Peyer's patch (tissue), 4 donors: ENCODE measurements at regions not wholly inside any gene's neighbourhood (a gene's known extent, or its start where the extent isn't known, plus 50 kb on each side); places are given as distances from the start of the nearest gene placed in this dataset.

Experiments used
- DNase-seq, 3 donors: peaks; one replicate each; pipeline ENCODE4 v3.0.0-alpha.2; 2017 to 2019
- H3K27ac ChIP-seq, 4 donors: fragments of 200-600 bp; sonication (generic); one replicate each; pipeline ENCODE4 v1.5.1; 2016 to 2019
- H3K27me3 ChIP-seq, 2 donors: fragments of 200-600 bp; sonication (generic); one replicate each; pipeline ENCODE4 v1.5.1; 2019
- H3K36me3 ChIP-seq, 3 donors: fragments of 200-600 bp; sonication (generic); one replicate each; pipeline ENCODE4 v1.5.1; 2016 to 2019
- H3K4me1 ChIP-seq, 4 donors: fragments of 200-600 bp; sonication (generic); one replicate each; pipeline ENCODE4 v1.5.1; 2016 to 2019
- H3K4me3 ChIP-seq, 4 donors: fragments of 200-600 bp; sonication (generic); 1 replicate in 3 of 4; 2 replicates in 1 of 4; pipeline ENCODE4 v1.5.1; 2016 to 2019; ENCODE audit warnings: mild to moderate bottlenecking in 1 of 4
- H3K9me3 ChIP-seq, 4 donors: fragments of 200-600 bp; sonication (generic); one replicate each; pipeline ENCODE4 v1.5.1; 2016 to 2019; ENCODE audit warnings: mild to moderate bottlenecking in 1 of 4
- POLR2A ChIP-seq, 2 donors: fragments of 450-650 bp; IDR thresholded peaks; one replicate each; pipeline ENCODE4 v1.5.1; 2017; ENCODE audit warnings: antibody characterized with exemption in 2 of 2, mild to moderate bottlenecking in 2 of 2, moderate library complexity in 2 of 2
- TF ChIP-seq, protein P1 (sequence below), 6 experiments: fragments of 450-650 bp in 4 of 6; fragments of 200-600 bp in 2 of 6; sonication (generic) in 1 of 6; IDR thresholded peaks; one replicate each; pipeline ENCODE4 v1.5.1; 2017 to 2019; ENCODE audit warnings: antibody characterized with exemption in 6 of 6, mild to moderate bottlenecking in 3 of 6, moderate library complexity in 1 of 6

DNA sequence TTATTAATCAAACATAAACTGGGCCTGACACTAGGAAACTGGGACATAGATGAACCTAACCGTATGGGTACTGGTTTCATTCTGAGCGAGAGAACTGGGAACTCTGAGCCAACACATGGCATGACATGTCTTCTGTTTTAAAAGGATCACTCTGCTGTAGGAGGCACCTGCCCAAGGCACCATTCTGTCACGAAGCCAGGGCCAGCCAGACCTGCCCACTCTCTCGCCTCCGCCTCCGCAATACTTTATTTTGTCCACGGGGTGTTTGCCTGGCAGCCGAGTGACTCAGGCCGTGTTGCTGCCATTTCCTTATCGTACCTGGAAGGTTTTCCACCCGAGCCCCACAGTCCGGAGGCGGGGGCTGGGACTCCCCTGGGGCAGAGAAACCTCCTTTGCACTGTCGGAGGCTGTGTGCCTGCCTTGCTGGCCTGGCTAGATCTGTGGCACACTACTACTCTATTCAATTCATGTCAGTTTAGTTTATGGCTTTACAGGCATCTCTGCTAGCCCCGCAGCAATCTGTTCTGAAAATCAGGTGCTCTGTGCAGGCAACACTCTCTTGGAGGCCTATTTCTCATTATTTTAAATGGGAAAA lies 120.4 kb upstream of the ACKR3 start:
- no peaks in the 10 kb centered on the region for H3K27me3 ChIP-seq
- TF ChIP-seq, protein P1, sequence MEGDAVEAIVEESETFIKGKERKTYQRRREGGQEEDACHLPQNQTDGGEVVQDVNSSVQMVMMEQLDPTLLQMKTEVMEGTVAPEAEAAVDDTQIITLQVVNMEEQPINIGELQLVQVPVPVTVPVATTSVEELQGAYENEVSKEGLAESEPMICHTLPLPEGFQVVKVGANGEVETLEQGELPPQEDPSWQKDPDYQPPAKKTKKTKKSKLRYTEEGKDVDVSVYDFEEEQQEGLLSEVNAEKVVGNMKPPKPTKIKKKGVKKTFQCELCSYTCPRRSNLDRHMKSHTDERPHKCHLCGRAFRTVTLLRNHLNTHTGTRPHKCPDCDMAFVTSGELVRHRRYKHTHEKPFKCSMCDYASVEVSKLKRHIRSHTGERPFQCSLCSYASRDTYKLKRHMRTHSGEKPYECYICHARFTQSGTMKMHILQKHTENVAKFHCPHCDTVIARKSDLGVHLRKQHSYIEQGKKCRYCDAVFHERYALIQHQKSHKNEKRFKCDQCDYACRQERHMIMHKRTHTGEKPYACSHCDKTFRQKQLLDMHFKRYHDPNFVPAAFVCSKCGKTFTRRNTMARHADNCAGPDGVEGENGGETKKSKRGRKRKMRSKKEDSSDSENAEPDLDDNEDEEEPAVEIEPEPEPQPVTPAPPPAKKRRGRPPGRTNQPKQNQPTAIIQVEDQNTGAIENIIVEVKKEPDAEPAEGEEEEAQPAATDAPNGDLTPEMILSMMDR (IDR thresholded peaks at IDR 0.05): no peak
- no peak for TF ChIP-seq POLR2A (IDR thresholded peaks at IDR 0.05)
- H3K4me1 ChIP-seq: no peaks in the 10 kb centered on the region
- H3K4me3 ChIP-seq: no peak overlapping the region
- no peak for DNase-seq
- H3K27ac ChIP-seq: no peak overlapping the region
- H3K9me3 ChIP-seq: no peaks in the 10 kb centered on the region
- H3K36me3 ChIP-seq: no peaks in the 10 kb centered on the region

DNA sequence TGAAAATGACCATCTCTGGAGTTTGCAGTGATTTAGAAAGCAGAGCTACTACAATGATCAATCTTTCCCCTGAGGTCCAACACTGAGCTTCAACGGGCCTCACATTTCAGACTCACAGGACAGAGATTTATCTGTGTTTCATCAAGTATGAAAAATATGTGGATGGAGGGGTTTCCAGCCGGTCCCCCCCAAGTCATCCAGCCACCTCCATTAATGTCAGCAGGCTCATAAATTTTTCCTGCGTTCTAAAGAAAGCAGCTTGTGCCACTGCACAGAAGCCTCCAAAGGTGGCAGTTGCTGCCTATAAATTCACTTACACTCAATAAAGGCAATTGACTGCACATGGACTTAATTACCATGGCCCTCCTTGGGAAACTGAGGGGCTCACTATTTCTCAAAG lies 117.4 kb upstream of the ACKR3 start:
- Histone ChIP-seq H3K27ac (no peak overlapping the region), H3K4me3 (no peak overlapping the region), H3K9me3 (no peaks in the 10 kb centered on the region), H3K27me3 (no peaks in the 10 kb centered on the region), H3K36me3 (no peaks in the 10 kb centered on the region), H3K4me1 (no peaks in the 10 kb centered on the region)
- TF ChIP-seq, protein P1 (IDR thresholded peaks at IDR 0.05): no peak
- no peak for TF ChIP-seq POLR2A (IDR thresholded peaks at IDR 0.05)
- DNase-seq: no peak

DNA sequence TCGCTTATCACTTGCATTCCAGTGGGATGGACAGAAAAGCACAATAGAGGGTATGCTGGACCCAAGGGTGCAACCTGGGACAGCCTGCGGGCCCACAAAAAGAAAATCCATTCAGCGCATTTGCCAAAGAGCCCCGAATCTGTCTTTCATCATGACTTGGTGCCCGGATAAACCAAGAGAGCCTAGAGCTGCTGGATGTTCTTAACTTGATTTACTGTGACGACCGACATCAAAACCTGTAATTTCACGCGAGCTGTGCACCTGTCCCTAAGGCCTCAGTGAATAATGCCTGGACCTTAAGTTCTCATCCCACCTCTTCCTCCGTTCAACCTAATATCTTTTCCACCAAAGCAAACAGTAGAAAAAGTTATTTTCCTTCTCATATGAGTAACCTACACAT lies 115.5 kb upstream of the ACKR3 start:
- Histone ChIP-seq H3K4me3 (no peak overlapping the region), H3K27ac (no peak overlapping the region), H3K36me3 (no peaks in the 10 kb centered on the region), H3K9me3 (no peaks in the 10 kb centered on the region), H3K4me1 (no peaks in the 10 kb centered on the region), H3K27me3 (no peaks in the 10 kb centered on the region)
- no peak for DNase-seq
- TF ChIP-seq POLR2A (IDR thresholded peaks at IDR 0.05): no peak
- TF ChIP-seq, protein P1 (IDR thresholded peaks at IDR 0.05): no peak

DNA sequence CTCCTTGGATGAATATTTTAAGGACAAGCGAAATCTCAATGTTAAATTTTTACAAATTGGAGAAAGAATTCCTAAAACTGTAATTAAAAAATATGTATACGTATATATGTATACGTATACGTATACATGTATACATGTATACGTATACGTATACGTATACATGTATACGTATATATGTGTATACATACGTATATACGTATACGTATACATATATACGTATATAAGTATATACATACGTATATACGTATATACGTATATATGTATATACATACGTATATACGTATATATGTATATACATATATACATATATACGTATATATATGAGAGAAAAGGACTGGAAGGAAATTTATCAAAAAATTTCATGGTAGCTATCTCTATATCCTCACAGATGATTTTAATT lies 110.2 kb upstream of the ACKR3 start:
- Histone ChIP-seq H3K27me3 (no peaks in the 10 kb centered on the region), H3K9me3 (no peaks in the 10 kb centered on the region)
- TF ChIP-seq, protein P1 (IDR thresholded peaks at IDR 0.05): no peak
- TF ChIP-seq POLR2A (IDR thresholded peaks at IDR 0.05): no peak

DNA sequence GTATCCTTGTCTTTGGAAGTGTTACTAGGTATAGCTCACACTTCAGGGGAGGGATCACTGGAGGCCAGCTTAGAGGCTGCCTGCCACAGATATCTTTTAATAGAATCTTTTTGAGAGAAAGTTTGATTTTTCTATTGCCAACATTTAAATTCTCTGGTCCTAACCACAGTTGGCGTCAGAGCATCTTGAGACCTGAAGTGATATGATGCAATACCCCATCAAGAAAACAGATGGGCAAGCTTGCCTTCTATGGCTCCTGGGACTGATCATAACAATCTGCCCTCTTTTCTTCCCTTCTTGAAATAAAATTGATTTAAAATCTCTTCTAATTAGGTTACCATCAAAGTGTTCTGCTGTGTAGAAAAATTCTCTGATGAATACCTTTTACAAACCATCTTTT lies 105.5 kb upstream of the ACKR3 start:
- H3K4me1 ChIP-seq: no peaks in the 10 kb centered on the region
- TF ChIP-seq, protein P1 (IDR thresholded peaks at IDR 0.05): no peak
- TF ChIP-seq POLR2A (IDR thresholded peaks at IDR 0.05): no peak
- no peaks in the 10 kb centered on the region for H3K27me3 ChIP-seq
- no peak for DNase-seq
- H3K4me3 ChIP-seq: no peak overlapping the region
- no peaks in the 10 kb centered on the region for H3K9me3 ChIP-seq
- H3K27ac ChIP-seq: no peak overlapping the region
- no peaks in the 10 kb centered on the region for H3K36me3 ChIP-seq

More for the DNA sequence above, 110.2 kb upstream of the ACKR3 start:
- no peaks in the 10 kb centered on the region for H3K36me3 ChIP-seq
- H3K27ac ChIP-seq: no peak overlapping the region
- DNase-seq: no peak
- H3K4me3 ChIP-seq: no peak overlapping the region
- no peaks in the 10 kb centered on the region for H3K4me1 ChIP-seq
